ENCODE measurements at regions not wholly inside any gene's neighbourhood (a gene's known extent, or its start where the extent isn't known, plus 50 kb on each side); places are given as distances from the start of the nearest gene placed in this dataset.
A peak's percentile ranks its signal among the peaks of the same experiment; 100 is the strongest.
"Not testable (repeated sequence)": the region's sequence is repeated elsewhere in the genome, so short reads cannot be mapped to it uniquely, and the experiment has no call there.

DNA sequence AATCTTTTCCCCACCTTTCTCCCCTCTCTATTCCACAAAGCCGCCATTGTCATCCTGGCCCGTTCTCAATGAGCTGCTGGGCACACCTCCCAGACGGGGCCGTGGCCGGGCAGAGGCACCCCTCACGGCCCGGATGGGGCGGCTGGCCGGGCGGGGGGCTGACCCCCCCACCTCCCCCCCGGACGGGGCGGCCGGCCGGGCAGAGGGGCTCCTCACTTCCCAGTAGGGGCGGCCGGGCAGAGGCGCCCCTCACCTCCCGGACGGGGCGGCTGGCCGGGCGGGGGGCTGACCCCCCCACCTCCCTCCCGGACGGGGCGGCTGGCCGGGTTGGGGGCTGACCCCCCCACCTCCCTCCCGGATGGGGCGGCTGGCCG, 85.6 kb downstream of the OR2B2 start:
- H3K27me3 ChIP-seq (ENCODE audit: insufficient read depth, low read length); H3K27ac ChIP-seq (ENCODE audit: low read depth, low read length); H2AFZ ChIP-seq (ENCODE audit: low read length, unreplicated experiment); H3K4me1 ChIP-seq (ENCODE audit: control insufficient read depth, insufficient read depth, low read length, unreplicated experiment); H3K4me3 ChIP-seq (ENCODE audit: low read depth, low read length); H3K79me2 ChIP-seq (ENCODE audit: control insufficient read depth, insufficient read depth, low read length, unreplicated experiment); H3K36me3 ChIP-seq (ENCODE audit: insufficient read depth, low read length): not testable (repeated sequence)

DNA sequence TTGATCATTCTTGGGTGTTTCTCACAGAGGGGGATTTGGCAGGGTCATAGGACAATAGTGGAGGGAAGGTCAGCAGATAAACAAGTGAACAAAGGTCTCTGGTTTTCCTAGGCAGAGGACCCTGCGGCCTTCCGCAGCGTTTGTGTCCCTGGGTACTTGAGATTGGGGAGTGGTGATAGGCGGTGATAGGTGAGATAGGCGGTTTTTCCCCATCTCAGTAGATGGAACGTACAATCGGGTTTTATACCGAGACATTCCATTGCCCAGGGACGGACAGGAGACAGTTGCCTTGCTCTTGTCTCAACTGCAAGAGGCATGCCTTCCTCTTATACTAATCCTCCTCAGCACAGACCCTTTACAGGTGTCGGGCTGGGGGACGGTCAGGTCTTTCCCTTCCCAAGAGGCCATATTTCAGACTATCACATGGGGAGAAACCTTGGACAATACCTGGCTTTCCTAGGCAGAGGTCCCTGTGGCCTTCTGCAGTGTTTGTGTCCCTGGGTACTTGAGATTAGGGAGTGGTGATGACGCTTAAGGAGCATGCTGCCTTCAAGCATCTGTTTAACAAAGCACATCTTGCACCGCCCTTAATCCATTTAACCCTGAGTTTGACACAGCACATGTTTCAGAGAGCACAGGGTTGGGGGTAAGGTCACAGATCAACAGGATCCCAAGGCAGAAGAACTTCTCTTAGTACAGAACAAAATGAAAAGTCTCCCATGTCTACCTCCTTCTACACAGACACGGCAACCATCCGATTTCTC, 86.2 kb downstream of the OR2B2 start:
- H3K36me3 ChIP-seq (ENCODE audit: insufficient read depth, low read length); H3K79me2 ChIP-seq (ENCODE audit: control insufficient read depth, insufficient read depth, low read length, unreplicated experiment); H3K4me1 ChIP-seq (ENCODE audit: control insufficient read depth, insufficient read depth, low read length, unreplicated experiment); H3K27me3 ChIP-seq (ENCODE audit: insufficient read depth, low read length); H2AFZ ChIP-seq (ENCODE audit: low read length, unreplicated experiment); H3K4me3 ChIP-seq (ENCODE audit: low read depth, low read length); H3K27ac ChIP-seq (ENCODE audit: low read depth, low read length): not testable (repeated sequence)

- Histone ChIP-seq H3K79me2 (ENCODE audit: control insufficient read depth, insufficient read depth, low read length, unreplicated experiment) (no peaks in the 10 kb centered on the region), H2AFZ (ENCODE audit: low read length, unreplicated experiment) (no peak overlapping the region)
Measured at GRCh38 chr6:27825025-27825793, 87.0 kb downstream of the OR2B2 start.

GRCh38 chr6:27824211-27825024, 87.8 kb downstream of the OR2B2 start:
- H3K27ac ChIP-seq (ENCODE audit: low read depth, low read length) = peak overlapping the region; percentile 75
- not testable (repeated sequence) for H3K27me3 ChIP-seq (ENCODE audit: insufficient read depth, low read length); H3K36me3 ChIP-seq (ENCODE audit: insufficient read depth, low read length); H3K4me1 ChIP-seq (ENCODE audit: control insufficient read depth, insufficient read depth, low read length, unreplicated experiment); H3K79me2 ChIP-seq (ENCODE audit: control insufficient read depth, insufficient read depth, low read length, unreplicated experiment); H2AFZ ChIP-seq (ENCODE audit: low read length, unreplicated experiment)
- H3K4me3 ChIP-seq (ENCODE audit: low read depth, low read length) = peak overlapping the region; percentile 84

More at GRCh38 chr6:27825025-27825793, 87.0 kb downstream of the OR2B2 start:
- Histone ChIP-seq H3K4me1 (ENCODE audit: control insufficient read depth, insufficient read depth, low read length, unreplicated experiment) (no peaks in the 10 kb centered on the region), H3K27ac (ENCODE audit: low read depth, low read length) (peak overlapping the region; percentile 75), H3K27me3 (ENCODE audit: insufficient read depth, low read length) (no peaks in the 10 kb centered on the region), H3K4me3 (ENCODE audit: low read depth, low read length) (peak overlapping the region; percentile 84), H3K36me3 (ENCODE audit: insufficient read depth, low read length) (no peaks in the 10 kb centered on the region)

DNA sequence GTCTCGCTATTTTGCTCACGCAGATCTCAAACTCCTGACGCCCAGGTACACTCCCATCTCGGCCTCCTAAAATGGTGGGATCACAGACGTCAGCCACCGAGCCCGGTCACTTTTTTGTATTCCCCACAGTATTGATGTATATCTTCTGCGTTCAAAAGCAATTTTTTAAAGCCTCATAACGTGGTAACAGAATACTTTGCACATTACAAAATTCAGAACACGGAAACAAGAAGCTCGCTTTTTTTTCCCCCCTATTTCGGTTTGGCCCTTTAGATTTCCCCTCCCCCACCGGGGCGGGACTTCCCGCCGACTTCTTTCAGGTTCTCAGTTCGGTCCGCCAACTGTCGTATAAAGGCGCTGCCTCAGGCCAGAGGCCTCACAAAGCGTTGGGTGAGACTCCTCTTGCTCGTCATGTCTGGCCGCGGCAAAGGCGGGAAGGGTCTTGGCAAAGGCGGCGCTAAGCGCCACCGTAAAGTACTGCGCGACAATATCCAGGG, 88.4 kb downstream of the OR2B2 start:
- not testable (repeated sequence) for H3K4me1 ChIP-seq (ENCODE audit: control insufficient read depth, insufficient read depth, low read length, unreplicated experiment); H3K36me3 ChIP-seq (ENCODE audit: insufficient read depth, low read length); H3K79me2 ChIP-seq (ENCODE audit: control insufficient read depth, insufficient read depth, low read length, unreplicated experiment); H3K27me3 ChIP-seq (ENCODE audit: insufficient read depth, low read length)
- H2AFZ ChIP-seq (ENCODE audit: low read length, unreplicated experiment) = peak overlapping the region; percentile 47
- peak overlapping the region; percentile 61 for H3K27ac ChIP-seq (ENCODE audit: low read depth, low read length)
- peak overlapping the region; percentile 57 for H3K4me3 ChIP-seq (ENCODE audit: low read depth, low read length)

DNA sequence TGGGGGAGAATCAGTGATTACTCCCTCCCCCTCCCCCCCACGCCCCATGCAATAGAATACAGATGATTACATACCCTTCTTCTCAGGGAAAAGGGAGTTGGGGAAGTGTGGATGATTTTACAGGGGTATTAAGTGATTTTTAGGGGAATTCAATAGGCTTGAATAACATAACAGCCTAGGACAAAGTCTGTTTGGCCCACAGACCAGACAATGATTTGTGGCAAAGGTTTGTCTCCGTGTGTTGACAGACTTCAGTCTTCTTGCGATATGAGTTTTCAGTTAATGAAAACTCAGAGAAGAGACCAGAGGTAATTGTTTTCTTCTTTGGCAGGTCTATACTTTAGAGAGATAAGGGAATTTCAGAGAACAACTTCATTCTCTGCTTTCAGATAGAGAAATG, 95.3 kb downstream of the OR2B2 start:
- H3K79me2 ChIP-seq (ENCODE audit: control insufficient read depth, insufficient read depth, low read length, unreplicated experiment) = peaks cover 2% of the 10 kb centered on the region
- H3K27me3 ChIP-seq (ENCODE audit: insufficient read depth, low read length) = no peaks in the 10 kb centered on the region
- H3K36me3 ChIP-seq (ENCODE audit: insufficient read depth, low read length) = no peaks in the 10 kb centered on the region
- peaks cover 4% of the 10 kb centered on the region for H3K4me1 ChIP-seq (ENCODE audit: control insufficient read depth, insufficient read depth, low read length, unreplicated experiment)
- H3K4me3 ChIP-seq (ENCODE audit: low read depth, low read length) = no peak overlapping the region
- H3K27ac ChIP-seq (ENCODE audit: low read depth, low read length) = no peak overlapping the region
- H2AFZ ChIP-seq (ENCODE audit: low read length, unreplicated experiment) = no peak overlapping the region

GRCh38 chr6:27814665-27815424, 97.4 kb downstream of the OR2B2 start:
- Histone ChIP-seq H3K27ac (ENCODE audit: low read depth, low read length) (peak overlapping the region; percentile 61), H2AFZ (ENCODE audit: low read length, unreplicated experiment) (peak overlapping the region; percentile 78)

DNA sequence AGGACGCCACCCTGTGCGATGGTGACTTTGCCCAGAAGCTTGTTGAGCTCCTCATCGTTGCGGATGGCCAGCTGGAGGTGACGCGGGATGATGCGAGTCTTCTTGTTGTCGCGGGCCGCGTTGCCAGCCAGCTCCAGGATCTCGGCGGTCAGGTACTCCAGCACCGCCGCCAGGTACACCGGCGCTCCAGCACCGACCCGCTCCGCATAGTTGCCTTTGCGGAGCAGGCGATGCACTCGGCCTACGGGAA, 97.9 kb downstream of the OR2B2 start:
- peak overlapping the region; percentile 68 for H3K4me3 ChIP-seq (ENCODE audit: low read depth, low read length)
- not testable (repeated sequence) for H2AFZ ChIP-seq (ENCODE audit: low read length, unreplicated experiment); H3K27me3 ChIP-seq (ENCODE audit: insufficient read depth, low read length); H3K36me3 ChIP-seq (ENCODE audit: insufficient read depth, low read length); H3K4me1 ChIP-seq (ENCODE audit: control insufficient read depth, insufficient read depth, low read length, unreplicated experiment)
- H3K27ac ChIP-seq (ENCODE audit: low read depth, low read length) = peak overlapping the region; percentile 49
- H3K79me2 ChIP-seq (ENCODE audit: control insufficient read depth, insufficient read depth, low read length, unreplicated experiment) = peaks cover 13% of the 10 kb centered on the region

More at GRCh38 chr6:27814665-27815424, 97.4 kb downstream of the OR2B2 start:
- H3K4me3 ChIP-seq (ENCODE audit: low read depth, low read length) = peak overlapping the region; percentile 68
- H3K4me1 ChIP-seq (ENCODE audit: control insufficient read depth, insufficient read depth, low read length, unreplicated experiment) = peaks cover 5% of the 10 kb centered on the region
- no peaks in the 10 kb centered on the region for H3K36me3 ChIP-seq (ENCODE audit: insufficient read depth, low read length)
- H3K79me2 ChIP-seq (ENCODE audit: control insufficient read depth, insufficient read depth, low read length, unreplicated experiment) = peaks cover 13% of the 10 kb centered on the region
- H3K27me3 ChIP-seq (ENCODE audit: insufficient read depth, low read length) = no peaks in the 10 kb centered on the region

- no peaks in the 10 kb centered on the region for H3K36me3 ChIP-seq (ENCODE audit: insufficient read depth, low read length)
- H2AFZ ChIP-seq (ENCODE audit: low read length, unreplicated experiment) = no peak overlapping the region
- H3K27ac ChIP-seq (ENCODE audit: low read depth, low read length) = peak overlapping the region; percentile 49; the same call in 1 of the 2 replicates
- peaks cover 13% of the 10 kb centered on the region for H3K79me2 ChIP-seq (ENCODE audit: control insufficient read depth, insufficient read depth, low read length, unreplicated experiment)
- no peaks in the 10 kb centered on the region for H3K27me3 ChIP-seq (ENCODE audit: insufficient read depth, low read length)
- peaks cover 11% of the 10 kb centered on the region for H3K4me1 ChIP-seq (ENCODE audit: control insufficient read depth, insufficient read depth, low read length, unreplicated experiment)
- no peak overlapping the region for H3K4me3 ChIP-seq (ENCODE audit: low read depth, low read length)
Measured at GRCh38 chr6:27812805-27813492, 99.2 kb downstream of the OR2B2 start.
